SHP77 treated with DMSO at 0.1 percent for 48 hours (cell line): ENCODE measurements at regions not wholly inside any gene's neighbourhood (a gene's known extent, or its start where the extent isn't known, plus 50 kb on each side); places are given as distances from the start of the nearest gene placed in this dataset.
"Not testable (repeated sequence)": the region's sequence is repeated elsewhere in the genome, so short reads cannot be mapped to it uniquely, and the experiment has no call there.

ENCODE experiments used
- DNase-seq: peaks from one replicate; lab custom pipeline; 2025; lab: John Stamatoyannopoulos, UW

DNA sequence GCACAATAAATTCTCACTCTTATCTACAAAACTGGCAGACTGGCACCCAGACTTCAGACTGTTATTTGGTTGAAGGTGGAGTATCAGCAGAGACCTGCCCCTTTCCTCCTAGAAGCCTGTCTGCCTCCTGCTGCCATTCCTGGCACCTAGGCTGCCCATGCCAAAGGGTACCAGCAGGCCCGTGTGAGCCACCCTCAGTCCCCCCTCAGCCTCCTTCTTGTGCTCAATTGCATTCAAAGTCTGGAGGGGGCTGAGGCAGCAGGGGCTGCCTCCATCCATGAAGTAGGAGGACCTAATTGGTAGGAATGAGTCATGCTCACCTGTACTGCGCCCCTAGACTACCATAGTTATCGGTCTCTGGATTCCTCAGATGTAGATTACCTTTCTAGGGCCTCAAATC lies 440.9 kb upstream of the GRM3 start:
- no peak for DNase-seq

DNA sequence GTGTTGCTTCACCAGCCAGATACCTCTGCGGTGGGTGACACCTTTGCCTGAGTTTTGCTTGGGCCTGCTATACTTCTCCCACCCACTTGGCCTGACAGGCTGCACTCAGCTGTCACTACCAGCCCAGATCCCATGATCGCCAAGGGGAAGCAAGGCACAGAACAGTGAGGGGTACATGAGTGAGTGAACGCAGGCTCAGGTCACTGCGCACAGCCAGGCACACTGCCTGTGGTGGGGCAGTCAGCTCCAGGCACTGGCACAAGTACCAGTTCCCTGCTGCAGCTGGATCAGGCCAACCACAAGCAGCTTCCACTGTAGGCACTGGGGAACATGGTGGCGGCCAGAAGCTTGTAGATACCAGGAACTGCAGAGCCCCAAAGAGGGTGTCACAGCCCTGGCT lies 441.9 kb upstream of the GRM3 start:
- DNase-seq, result no peak

DNA sequence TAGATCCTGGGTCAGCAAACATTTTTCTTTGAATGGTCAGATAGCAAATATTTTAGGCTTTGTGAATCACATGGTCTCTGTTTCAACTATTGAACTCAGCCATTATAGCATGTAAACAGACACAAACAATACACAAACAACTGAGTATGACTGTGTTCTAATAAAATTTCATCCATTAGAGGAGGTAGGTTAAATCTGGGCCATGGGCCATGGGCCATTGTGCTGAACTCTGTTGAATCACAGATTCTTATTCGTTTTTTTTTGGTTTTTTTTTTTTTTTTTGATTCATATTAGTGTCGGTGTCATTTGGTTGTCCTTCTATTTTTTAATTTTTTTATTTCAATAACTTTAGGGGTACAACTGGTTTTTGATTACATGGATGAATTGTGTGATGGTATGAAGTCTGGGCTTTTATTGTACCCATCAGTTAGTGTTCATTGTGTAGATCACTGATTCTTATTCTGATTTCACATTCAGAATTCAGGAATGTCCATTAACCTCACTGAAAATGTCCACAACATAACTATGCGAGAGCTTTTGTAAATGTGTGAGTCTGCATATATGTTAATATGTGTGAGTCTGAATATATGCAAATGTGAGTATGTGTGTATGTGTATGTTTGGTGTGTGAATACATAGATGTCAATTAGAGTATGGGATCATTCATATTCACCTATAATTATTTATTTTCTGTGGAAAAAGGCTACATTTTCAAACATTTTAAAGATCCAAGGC lies 443.7 kb upstream of the GRM3 start:
- no peak for DNase-seq

DNA sequence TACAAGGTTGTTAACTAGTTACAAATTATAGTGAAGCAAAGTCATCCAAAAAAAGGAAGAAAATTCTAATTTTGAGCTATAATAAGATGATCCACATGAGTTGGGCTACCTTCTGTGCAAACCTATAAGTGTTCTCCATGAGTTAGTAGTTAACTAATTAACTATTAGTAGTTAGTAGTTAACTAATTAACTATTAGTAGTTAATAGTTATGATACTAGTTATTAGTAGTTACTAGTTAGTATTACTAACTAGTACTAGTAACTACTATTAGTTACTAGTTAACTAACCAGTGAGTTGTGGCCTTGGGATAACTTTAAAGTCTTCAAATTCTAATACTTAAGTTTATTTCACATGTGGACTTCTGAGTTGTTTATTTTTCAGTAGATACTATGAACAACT lies 453.4 kb upstream of the GRM3 start:
- DNase-seq, result no peak

DNA sequence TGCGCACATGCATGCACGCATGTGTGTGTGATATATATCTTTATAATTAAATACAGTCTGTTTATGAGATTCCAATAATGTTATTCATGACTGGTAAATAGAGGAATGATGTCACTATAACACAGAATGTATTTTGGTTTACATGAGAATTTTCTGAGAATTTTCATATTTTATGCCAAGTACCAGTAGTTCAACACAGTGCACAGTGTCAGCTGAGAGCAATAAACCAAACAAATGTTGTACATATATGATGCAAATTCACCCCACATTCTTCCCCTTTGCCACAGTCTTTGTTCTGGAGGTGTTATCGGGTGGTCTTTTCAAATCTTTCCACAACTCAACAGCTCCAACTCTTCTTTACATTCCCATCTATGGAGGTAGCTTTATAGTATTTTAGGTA lies 462.2 kb upstream of the GRM3 start:
- DNase-seq, result no peak

DNA sequence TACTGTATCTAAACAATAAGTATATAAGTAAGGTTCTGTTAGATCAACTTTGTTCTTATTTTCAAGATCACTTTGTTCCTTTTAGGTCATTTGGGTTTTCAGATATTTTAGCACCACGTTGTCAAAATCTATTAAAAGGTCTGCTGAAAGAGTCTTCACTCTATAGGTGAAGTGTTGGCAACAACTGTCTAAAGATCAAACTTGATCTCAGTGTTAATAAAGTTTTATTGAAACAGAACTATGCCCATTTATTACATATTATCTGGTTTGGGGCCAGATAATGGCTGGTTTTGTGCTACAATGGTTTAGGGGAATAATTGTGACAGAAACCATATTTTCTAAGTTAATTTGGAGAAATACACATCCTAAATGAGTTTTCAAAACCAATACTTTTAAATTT lies 478.9 kb upstream of the GRM3 start:
- DNase-seq, result no peak

DNA sequence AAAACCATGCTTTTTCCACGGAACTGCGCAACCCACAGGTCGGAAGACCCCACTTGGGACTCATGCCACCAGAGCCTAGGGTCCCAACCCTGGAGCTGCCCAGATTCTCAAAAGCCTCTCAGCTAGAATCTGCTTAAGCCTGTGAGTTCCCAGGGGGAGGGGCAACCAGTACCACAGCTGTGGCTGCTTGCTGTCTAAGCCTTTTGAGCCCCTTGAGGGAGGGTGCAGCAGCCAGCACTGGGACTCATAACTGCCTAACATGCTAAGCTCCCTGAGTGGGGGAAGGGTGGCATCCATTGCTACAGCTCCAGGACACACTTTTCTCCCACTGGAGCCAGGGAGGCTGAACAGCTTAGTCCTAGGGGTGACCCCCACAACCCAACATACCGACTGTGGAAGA lies 485.6 kb upstream of the GRM3 start:
- no peak for DNase-seq

DNA sequence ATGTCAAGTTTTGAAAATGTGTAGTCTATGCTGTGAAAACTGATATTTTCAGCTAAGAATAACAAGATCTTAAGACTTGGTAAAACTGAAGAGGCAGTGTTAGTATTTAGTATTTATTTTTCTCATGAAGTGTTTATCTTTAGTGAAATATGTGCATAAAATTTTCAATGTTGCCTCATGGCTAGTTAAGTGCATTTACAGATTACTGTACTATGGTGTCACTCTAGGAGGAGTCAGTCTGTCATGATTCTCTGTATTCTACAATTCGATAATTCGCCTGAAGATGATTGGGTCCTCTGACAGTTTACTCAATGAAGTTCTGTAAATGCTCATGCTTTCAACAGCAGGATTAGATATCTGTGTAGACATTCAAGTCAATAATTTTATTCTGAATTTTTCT lies 488.1 kb upstream of the GRM3 start:
- DNase-seq, result no peak

DNA sequence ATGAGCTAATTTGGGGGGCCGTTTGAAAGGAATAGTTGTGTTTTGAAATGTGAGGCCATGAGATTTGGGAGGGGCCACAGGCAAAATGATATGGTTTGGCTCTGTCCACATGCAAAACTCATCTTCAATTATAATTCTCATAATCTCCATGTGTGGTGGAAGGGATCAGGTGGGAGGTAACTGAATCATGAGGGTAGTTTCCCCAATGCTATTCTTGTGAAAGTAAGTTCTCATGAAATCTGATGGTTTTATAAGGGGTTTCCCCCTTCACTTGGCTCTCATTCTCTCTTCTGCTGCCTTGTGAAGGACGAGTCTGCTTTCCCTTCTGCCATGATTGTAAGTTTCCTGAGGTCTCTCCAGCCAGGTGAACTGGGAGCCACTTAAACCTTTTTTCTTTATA lies 490.8 kb upstream of the GRM3 start:
- DNase-seq, result no peak

DNA sequence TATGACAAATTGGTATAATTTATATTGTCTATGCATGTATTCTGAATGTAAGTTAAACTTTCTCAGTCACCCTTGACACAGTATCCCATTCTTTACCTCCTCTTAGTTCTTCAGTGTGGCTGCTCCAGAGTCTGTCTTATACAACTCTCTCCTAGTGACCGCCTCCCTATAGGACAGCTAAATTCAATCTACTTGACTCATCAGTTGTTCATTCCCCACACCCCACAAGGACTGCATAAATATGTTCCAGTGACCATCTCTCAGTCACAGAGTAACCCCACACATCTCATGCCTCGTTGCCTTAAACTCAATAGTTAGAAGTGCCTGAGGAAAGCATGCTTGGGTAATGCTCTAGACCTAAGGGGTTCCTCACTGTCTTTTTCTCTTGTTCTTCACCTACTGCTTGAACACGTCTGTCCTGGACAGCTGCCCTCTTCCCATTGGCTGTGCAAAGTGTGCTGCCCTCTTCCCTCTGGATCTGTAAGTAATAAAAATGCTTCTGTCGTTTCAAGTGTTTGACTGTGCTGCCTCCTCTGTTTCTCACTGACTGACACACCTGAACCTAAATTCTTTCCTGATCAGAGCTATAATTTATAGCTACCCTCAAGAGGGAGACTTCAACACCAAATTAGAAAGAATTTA lies 494.6 kb upstream of the GRM3 start:
- no peak for DNase-seq

DNA sequence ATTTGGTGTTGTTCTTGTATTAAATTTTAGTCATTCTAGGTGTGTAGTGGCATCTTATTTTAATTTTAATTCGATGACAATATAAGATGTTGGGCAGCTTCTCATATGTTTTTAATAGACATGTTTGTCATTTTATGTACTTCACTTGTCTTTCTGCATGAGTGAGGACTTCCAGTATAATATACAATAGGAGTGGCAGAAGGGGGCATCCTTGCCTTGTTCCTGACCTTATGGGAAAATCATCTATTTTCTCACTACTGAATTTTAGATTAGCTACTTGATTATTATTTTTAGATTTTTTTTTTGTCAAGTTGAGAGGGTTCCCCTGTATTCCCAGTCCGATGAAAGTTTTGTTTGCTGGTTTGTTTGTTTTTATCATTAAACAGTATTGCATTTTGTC lies 495.2 kb upstream of the GRM3 start:
- no peak for DNase-seq

DNA sequence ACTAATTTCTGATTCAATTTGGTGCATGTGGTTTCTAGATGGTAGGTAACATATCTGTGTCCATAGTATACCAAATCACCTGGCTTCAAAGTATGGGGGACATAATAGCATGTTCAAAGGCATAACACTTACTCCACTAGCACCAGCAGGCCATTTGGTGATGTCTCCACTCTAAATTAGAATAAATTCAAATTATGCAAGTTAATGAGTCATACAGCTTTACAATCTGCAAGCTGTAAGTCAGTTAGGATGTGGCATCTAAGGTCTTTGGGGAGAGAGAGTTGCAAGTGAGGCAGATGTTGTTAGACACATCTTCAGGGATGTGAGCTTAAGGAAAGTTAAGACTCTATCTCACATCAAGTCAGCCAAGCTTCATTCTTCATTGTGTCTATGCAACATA lies 506.4 kb upstream of the GRM3 start:
- DNase-seq, result no peak

DNA sequence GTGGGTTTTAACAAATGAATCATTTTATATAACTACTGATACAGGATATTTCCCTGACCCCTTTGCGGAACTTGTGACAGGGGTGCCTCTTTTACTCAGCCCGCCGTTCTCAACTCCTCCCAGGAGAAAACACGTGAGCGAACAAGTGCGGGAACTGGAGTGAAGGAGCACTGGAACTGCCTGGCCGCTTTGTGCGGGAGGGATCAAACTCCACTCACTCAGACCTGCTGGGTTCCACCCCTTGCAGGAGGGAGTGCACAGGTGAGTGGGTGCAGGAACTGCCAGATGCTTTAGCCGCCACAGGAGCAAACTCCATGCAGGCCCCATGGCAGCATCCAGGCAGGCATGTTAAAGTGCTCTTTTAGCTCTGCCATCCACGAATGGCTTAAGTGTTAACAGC lies 513.4 kb upstream of the GRM3 start:
- no peak for DNase-seq

DNA sequence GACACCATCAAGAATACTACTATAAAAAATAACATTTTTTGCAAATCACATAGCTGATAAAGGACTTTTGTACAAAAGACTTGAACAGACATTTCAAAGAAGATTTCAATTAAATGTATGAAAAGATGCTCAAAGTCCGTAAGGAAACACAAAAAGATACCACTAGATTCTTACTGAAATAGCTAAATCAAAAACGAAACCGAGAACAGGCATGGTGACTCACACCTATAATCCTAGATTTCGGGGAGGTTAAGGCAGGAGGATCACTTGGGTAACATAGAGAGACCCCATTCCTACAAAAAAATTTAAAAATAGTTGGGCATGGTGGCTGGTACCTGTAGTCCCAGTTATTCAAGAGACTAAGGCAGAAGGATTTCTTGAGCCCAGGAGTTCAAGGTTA lies 520.2 kb upstream of the GRM3 start:
- DNase-seq, result no peak

DNA sequence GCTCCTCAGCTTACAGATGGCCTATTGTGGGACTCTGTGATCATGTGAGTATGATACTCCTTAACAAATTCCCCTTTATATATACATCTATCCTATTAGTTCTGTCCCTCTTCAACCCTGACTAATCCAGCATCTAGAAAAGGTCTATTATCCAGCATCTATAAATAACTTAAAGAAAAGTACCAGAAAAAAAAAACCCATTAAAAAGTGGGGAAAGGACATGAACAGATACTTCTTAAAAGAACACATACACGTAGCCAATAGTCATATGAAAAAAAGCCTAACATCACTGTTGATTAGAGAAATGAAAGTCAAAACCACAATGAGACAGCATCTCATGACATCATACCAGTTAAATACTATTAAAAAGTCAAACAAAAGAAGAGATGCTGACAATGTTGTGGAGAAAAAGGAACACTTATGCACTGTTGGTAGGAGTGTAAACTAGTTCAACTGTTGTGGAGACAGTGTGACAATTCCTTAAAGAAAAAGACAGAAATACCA lies 549.5 kb upstream of the GRM3 start:
- DNase-seq, result no peak

DNA sequence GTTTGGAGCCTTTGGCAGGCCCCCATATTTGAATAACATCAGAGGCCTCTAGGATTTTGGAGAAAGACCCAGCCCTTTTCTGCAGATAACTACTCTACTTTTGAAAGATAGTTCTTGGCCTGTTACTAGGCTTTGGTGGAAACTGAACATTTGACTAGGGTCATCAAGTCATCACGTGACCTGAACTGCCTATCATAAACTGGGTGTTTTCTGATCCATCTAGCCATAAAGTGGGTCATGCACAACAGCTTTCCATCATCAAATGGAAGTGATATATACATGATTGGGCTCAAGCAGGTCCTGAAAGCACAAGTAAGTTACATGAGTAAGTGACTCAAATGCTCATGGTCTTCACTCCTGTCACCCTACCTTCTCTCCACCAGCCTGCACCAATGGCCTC lies 552.3 kb upstream of the GRM3 start:
- DNase-seq, result no peak

DNA sequence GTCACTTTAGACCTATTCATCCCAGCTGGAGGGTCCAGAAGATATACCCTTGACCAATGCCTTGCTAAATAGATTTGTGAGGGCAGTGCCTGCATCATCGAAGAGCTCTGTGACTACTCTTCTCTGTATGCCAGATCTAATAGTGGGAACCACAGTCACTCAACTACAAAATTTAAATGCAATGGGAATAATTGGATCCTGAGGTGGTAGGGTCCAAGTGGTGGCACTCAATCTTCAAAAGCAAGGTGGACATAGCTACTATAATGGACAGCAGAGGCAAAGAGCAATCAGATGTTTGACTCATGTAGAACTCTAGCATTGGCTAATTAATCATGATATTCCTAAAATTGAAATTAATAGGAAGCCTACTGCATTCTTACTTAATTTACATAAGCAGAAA lies 554.3 kb upstream of the GRM3 start:
- DNase-seq, result no peak

DNA sequence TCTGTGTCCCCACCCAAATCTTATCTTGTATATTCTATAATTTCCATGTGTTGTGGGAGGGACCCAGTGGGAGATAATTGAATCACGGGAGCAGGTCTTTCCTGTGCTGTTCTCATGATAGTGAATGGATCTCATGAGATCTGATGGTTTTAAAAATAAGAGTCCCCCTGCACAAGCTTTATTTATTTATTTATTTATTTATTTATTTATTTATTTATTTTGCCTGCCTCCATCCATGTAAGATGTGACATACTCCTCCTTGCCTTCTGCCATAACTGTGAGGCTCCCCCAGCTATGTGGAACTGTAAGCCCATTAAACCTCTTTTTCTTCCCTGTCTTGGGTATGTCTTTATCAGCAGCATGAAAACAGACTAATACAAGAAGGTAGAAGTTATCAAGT lies 579.1 kb upstream of the GRM3 start:
- DNase-seq, result not testable (repeated sequence)

DNA sequence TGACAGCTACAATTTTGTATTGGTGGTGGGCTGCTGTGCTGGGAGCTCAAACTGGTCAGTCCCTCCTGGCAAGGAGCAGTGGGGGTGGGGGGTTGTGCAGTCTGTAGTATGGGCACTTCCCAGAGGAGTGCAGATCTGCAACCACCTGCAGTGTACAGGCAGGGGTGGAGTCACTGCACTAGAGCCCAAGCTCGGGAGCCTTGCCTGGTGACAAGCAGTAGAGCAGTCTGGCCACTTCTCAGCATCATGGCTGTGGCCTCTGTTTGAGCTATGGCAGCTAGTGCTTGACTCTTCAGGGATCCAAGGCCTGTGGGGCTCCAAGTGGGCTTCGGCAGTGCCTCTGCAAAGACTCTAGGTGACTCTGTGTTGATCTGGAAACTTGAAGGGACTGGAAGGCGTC lies 585.1 kb upstream of the GRM3 start:
- no peak for DNase-seq

DNA sequence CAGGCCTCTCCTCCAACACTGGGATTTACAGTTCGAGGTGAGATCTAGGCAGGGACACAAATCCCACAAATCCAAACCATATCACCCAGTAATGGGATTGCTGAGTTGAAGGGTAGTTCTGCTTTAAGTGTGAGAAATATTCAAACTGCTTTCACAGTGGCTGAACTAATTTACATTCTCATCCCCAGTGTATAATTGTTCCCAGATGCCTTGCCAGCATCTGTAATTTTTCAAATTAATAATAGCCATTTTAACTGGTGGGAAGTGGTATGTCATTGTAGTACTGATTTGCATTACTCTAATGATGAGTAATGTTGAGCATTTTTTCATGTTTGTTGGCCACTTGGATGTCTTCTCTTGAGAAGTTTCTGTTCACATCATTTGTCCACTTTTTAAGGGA lies 592.8 kb upstream of the GRM3 start:
- no peak for DNase-seq

DNA sequence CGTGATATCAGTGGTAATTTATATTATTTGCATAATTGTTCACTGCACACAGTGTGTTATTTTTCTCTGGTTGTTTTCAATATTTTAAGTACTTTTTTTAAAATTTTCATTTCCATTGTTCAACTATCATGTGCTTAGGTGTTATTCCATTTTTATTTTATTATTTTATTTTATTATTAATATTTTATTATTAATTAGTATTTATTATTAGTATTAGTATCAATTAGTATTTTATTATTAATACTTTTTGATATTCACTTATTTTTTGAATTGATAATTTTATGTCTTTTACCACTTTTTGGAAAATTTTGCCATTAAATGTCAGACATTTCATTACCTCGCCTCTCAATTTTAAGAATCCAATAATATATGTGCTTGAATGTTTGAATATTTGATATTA lies 593.8 kb upstream of the GRM3 start:
- DNase-seq, result no peak

DNA sequence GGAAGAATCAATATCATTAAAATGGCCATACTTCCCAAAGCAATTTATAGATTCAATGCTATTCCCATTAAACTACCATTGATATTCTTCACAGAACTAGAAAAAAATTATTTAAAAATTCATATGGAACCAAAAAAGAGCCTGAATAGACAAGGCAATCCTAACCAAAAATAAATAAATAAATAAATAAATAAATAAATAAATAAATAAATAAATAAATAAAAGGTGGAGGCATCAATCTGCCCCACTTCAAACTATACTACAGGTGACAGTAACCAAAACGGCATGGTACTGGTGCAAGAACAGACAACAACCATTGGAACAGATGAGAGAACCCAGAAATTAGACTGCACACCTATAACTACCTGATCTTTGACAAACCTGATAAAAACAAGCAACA lies 598.5 kb upstream of the GRM3 start:
- DNase-seq, result not testable (repeated sequence)

DNA sequence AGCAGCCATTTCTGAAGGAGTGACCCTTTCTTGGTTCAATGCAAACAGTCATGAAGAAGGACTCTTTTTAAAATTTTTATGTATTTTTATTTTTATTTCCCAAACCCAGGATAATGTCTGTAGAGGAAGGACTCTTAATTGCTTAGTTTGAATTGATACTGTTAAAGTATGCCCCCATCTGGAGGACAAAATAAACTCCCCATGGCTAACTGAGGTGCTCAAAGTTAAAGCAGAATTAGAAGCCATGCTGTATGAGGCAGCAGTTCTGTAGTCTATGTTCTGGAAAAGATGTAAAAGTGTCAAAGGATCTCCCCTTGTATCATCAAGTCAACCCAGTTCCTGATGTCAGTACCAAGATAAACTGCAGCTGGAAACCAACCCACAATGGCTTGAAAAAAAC lies 617.9 kb upstream of the GRM3 start:
- no peak for DNase-seq

DNA sequence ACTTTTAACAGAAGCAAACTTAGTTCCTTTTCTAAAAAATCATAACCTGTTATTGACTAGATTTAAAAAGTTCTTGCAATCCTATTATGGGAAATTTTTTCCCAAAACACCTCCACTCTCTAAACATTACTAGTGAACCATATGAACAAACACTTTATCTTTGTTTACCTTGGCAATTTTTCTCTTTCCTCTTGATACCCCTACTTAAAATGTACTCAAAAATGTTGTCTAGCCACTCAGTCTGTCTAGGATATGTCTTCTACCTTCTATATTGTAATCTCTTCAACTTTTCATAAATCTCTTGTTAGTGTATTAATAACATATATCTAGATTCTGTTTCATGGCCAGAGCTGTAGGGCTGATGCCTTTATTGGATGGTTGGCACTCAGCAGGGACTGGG lies 630.0 kb upstream of the GRM3 start:
- no peak for DNase-seq
